GM23338 (cell line): ENCODE measurements at regions not wholly inside any gene's neighbourhood (a gene's known extent, or its start where the extent isn't known, plus 50 kb on each side); places are given as distances from the start of the nearest gene placed in this dataset.

Experiments
- ATAC-seq: fragments of 200-7000 bp; cut with Tn5 transposase; 3 replicates; pipeline ENCODE4 v1.9.1; 2020
- DNase-seq: peaks from one replicate; pipeline ENCODE4 v3.0.0-alpha.2; 2015; ENCODE audit warnings: low spot score
- H2AFZ ChIP-seq: fragments of 200-600 bp; sonication (generic); 2 replicates; pipeline ENCODE4 v1.8.0; 2016; ENCODE audit warnings: antibody characterized with exemption, mild to moderate bottlenecking, moderate library complexity
- H3F3A ChIP-seq: fragments of 200-600 bp; sonication (generic); replicated peaks from 2 replicates; pipeline ENCODE4 v1.8.0; 2017; ENCODE audit warnings: antibody characterized with exemption, mixed run types, low read depth
- H3K27ac ChIP-seq: fragments of 200-600 bp; sonication (generic); 2 replicates; pipeline ENCODE4 v1.6.1; 2016; ENCODE audit warnings: low read depth
- H3K27me3 ChIP-seq: fragments of 200-600 bp; sonication (generic); 2 replicates; pipeline ENCODE4 v1.8.0; 2016; ENCODE audit warnings: mild to moderate bottlenecking, mixed run types, moderate library complexity; ENCODE audit not compliant: insufficient read depth
- H3K36me3 ChIP-seq: fragments of 200-600 bp; sonication (generic); 2 replicates; pipeline ENCODE4 v1.8.0; 2016; ENCODE audit warnings: mild to moderate bottlenecking; ENCODE audit not compliant: insufficient read depth
- H3K4me1 ChIP-seq: fragments of 200-600 bp; sonication (generic); 2 replicates; pipeline ENCODE4 v1.8.0; 2016; ENCODE audit warnings: mild to moderate bottlenecking, moderate library complexity; ENCODE audit not compliant: insufficient read depth
- H3K4me2 ChIP-seq: fragments of 200-600 bp; sonication (generic); 2 replicates; pipeline ENCODE4 v1.7.1; 2017; ENCODE audit warnings: mixed run types
- H3K4me3 ChIP-seq: fragments of 200-600 bp; sonication (generic); 2 replicates; pipeline ENCODE4 v1.6.1; 2016; ENCODE audit warnings: mixed run types
- H3K79me2 ChIP-seq: fragments of 200-600 bp; sonication (generic); replicated peaks from 2 replicates; pipeline ENCODE4 v1.8.0; 2017; ENCODE audit warnings: mild to moderate bottlenecking; ENCODE audit not compliant: insufficient read depth
- H3K9me2 ChIP-seq: fragments of 200-600 bp; sonication (generic); 2 replicates; pipeline ENCODE4 v1.8.0; 2017; ENCODE audit not compliant: insufficient read depth
- H4K20me1 ChIP-seq: fragments of 200-600 bp; sonication (generic); replicated peaks from 2 replicates; pipeline ENCODE4 v1.8.0; 2017; ENCODE audit warnings: mild to moderate bottlenecking; ENCODE audit not compliant: insufficient read depth
- H3K27ac Mint-ChIP-seq: 2 replicates; pipeline ENCODE4 v1.8.0; 2020; ENCODE audit warnings: inconsistent platforms, mild to moderate bottlenecking, moderate library complexity, mixed read lengths
- H3K27me3 Mint-ChIP-seq: 3 replicates; pipeline ENCODE4 v1.8.0; 2022; ENCODE audit warnings: low read depth, mild to moderate bottlenecking, moderate library complexity, mixed read lengths, inconsistent platforms; ENCODE audit not compliant: insufficient read depth, poor library complexity
- H3K36me3 Mint-ChIP-seq: 3 replicates; pipeline ENCODE4 v1.8.0; 2021; ENCODE audit warnings: low read depth, mild to moderate bottlenecking, inconsistent platforms, moderate library complexity, mixed read lengths
- H3K4me1 Mint-ChIP-seq: 3 replicates; pipeline ENCODE4 v1.8.0; 2020; ENCODE audit warnings: mild to moderate bottlenecking, inconsistent platforms, mixed read lengths
- H3K4me3 Mint-ChIP-seq: 3 replicates; pipeline ENCODE4 v1.8.0; 2021; ENCODE audit warnings: moderate library complexity, mild to moderate bottlenecking, inconsistent platforms, mixed read lengths
- H3K9me3 Mint-ChIP-seq: 3 replicates; pipeline ENCODE4 v1.8.0; 2020; ENCODE audit warnings: moderate library complexity, mild to moderate bottlenecking, inconsistent platforms, mixed read lengths
- CREB1 ChIP-seq: fragments of 250-450 bp; sonication (Bioruptor Pico); IDR thresholded peaks from 2 replicates; pipeline ENCODE4 v1.5.0; 2020; ENCODE audit warnings: low read depth, mild to moderate bottlenecking, moderate library complexity
- CTCF ChIP-seq, 2 experiments: fragments of 200-600 bp in 1 of 2; sonication (generic) in 1 of 2; conservative IDR thresholded peaks; 2 replicates each; pipeline versions ENCODE4 v1.5.1 to v1.6.1; 2016 to 2017; ENCODE audit warnings: antibody characterized with exemption in 2 of 2, low read depth in 2 of 2, mild to moderate bottlenecking in 2 of 2, moderate library complexity in 1 of 2
- ETS1 ChIP-seq: IDR thresholded peaks from 2 replicates; pipeline ENCODE4 v1.6.1; 2016; ENCODE audit warnings: antibody characterized with exemption
- EZH2 ChIP-seq: fragments of 200-600 bp; sonication (generic); IDR thresholded peaks from one replicate; pipeline ENCODE4 v1.8.0; 2017; ENCODE audit warnings: antibody characterized with exemption, mild to moderate bottlenecking, low read depth; ENCODE audit not compliant: unreplicated experiment
- EZH2phosphoT487 ChIP-seq: fragments of 200-600 bp; sonication (generic); IDR thresholded peaks from one replicate; pipeline ENCODE4 v1.8.1; 2018; ENCODE audit warnings: antibody characterized with exemption; ENCODE audit not compliant: unreplicated experiment
- JUNB ChIP-seq: IDR thresholded peaks from one replicate; pipeline ENCODE4 v1.6.1; 2016; ENCODE audit warnings: antibody characterized with exemption; ENCODE audit not compliant: unreplicated experiment
- NANOG ChIP-seq: IDR thresholded peaks from 2 replicates; pipeline ENCODE4 v1.6.1; 2016; ENCODE audit warnings: antibody characterized with exemption, borderline replicate concordance
- POLR2AphosphoS5 ChIP-seq: IDR thresholded peaks from 2 replicates; pipeline ENCODE4 v1.6.1; 2016; ENCODE audit warnings: antibody characterized with exemption, low read depth
- REST ChIP-seq: IDR thresholded peaks from one replicate; pipeline ENCODE4 v1.6.1; 2018; ENCODE audit warnings: antibody characterized with exemption; ENCODE audit not compliant: unreplicated experiment
- STAT1 ChIP-seq: IDR thresholded peaks from one replicate; pipeline ENCODE4 v1.6.1; 2016; ENCODE audit warnings: antibody characterized with exemption; ENCODE audit not compliant: unreplicated experiment
- ZNF114 ChIP-seq: fragments of 250-450 bp; sonication (Bioruptor Pico); IDR thresholded peaks from 2 replicates; pipeline ENCODE4 v1.5.0; 2020; ENCODE audit warnings: mild to moderate bottlenecking, moderate library complexity
- ZNF331 ChIP-seq: fragments of 250-450 bp; sonication (Bioruptor Pico); IDR thresholded peaks from 2 replicates; pipeline ENCODE4 v1.5.0; 2020; ENCODE audit warnings: low read depth, mild to moderate bottlenecking, moderate library complexity
- ZNF462 ChIP-seq: fragments of 250-450 bp; sonication (Bioruptor Pico); IDR thresholded peaks from 2 replicates; pipeline ENCODE4 v1.5.0; 2020; ENCODE audit warnings: mild to moderate bottlenecking, moderate library complexity

GRCh38 chr3:41089566-41089965, 109.7 kb upstream of the CTNNB1 start:
- Histone ChIP-seq H3K79me2 (no peaks in the 10 kb centered on the region), H2AFZ (no peak overlapping the region), H4K20me1 (no peaks in the 10 kb centered on the region), H3K9me2 (0 out of 2 replicates have a peak, but pooled peaks cover 22% of the 10 kb centered on the region), H3K27ac (no peak overlapping the region), H3K4me1 (no peaks in the 10 kb centered on the region), H3K27me3 (no peaks in the 10 kb centered on the region), H3K4me3 (no peak overlapping the region), H3K4me2 (no peak overlapping the region), H3F3A (no peaks in the 10 kb centered on the region), H3K36me3 (no peaks in the 10 kb centered on the region; the same call in 1 of the 2 replicates)
- DNase-seq (no peak), ATAC-seq (no peak)
- no peaks in the 10 kb centered on the region for H3K9me3 Mint-ChIP-seq
- no peak overlapping the region for H3K4me3 Mint-ChIP-seq
- no peak overlapping the region for H3K27ac Mint-ChIP-seq
- no peaks in the 10 kb centered on the region for H3K36me3 Mint-ChIP-seq
- H3K27me3 Mint-ChIP-seq = peaks cover 5% of the 10 kb centered on the region
- TF ChIP-seq JUNB = no peak
- TF ChIP-seq REST = no peak
- no peak for TF ChIP-seq CTCF (conservative IDR thresholded peaks at IDR 0.05; ENCODE audit: low read depth in 2 of 2)
- TF ChIP-seq POLR2AphosphoS5 = no peak
- TF ChIP-seq ETS1 = no peak
- no peak for TF ChIP-seq ZNF331 (CRISPR knock-in tag)
- no peak for TF ChIP-seq CREB1 (CRISPR knock-in tag)
- TF ChIP-seq STAT1 = no peak
- TF ChIP-seq EZH2phosphoT487 = no peak
- no peak for TF ChIP-seq ZNF462 (CRISPR knock-in tag)
- no peak for TF ChIP-seq ZNF114 (CRISPR knock-in tag)
- TF ChIP-seq NANOG = no peak
- TF ChIP-seq EZH2 = no peak
- H3K4me1 Mint-ChIP-seq = peaks cover 7% of the 10 kb centered on the region; the same call in 2 of the 3 replicates
